AG10803 (cell line): ENCODE measurements at regions not wholly inside any gene's neighbourhood (a gene's known extent, or its start where the extent isn't known, plus 50 kb on each side); places are given as distances from the start of the nearest gene placed in this dataset.

Experiments
- DNase-seq: peaks from one replicate; pipeline ENCODE4 v3.0.0; 2010; ENCODE audit warnings: low read depth
- H3K4me3 ChIP-seq: 2 replicates; pipeline ENCODE4 v1.5.1; 2011; ENCODE audit warnings: mild to moderate bottlenecking, low read length, control low read depth
- CTCF ChIP-seq: conservative IDR thresholded peaks from 2 replicates; pipeline ENCODE4 v1.5.1; 2011; ENCODE audit warnings: mild to moderate bottlenecking, low read length, control low read depth, inconsistent platforms

- peak; percentile 62 for DNase-seq
- no peak overlapping the region for H3K4me3 ChIP-seq
- TF ChIP-seq CTCF, result no peak
Measured at GRCh38 chr4:137651128-137651527, 118.8 kb upstream of the PCDH18 start.

- TF ChIP-seq CTCF, result no peak
- H3K4me3 ChIP-seq, result no peak overlapping the region
- no peak for DNase-seq
Measured at GRCh38 chr4:137649711-137650450, 117.6 kb upstream of the PCDH18 start.

- no peak for TF ChIP-seq CTCF
- H3K4me3 ChIP-seq, result no peak overlapping the region
- DNase-seq, result no peak
Measured at GRCh38 chr4:137648531-137648930, 116.2 kb upstream of the PCDH18 start.

DNA sequence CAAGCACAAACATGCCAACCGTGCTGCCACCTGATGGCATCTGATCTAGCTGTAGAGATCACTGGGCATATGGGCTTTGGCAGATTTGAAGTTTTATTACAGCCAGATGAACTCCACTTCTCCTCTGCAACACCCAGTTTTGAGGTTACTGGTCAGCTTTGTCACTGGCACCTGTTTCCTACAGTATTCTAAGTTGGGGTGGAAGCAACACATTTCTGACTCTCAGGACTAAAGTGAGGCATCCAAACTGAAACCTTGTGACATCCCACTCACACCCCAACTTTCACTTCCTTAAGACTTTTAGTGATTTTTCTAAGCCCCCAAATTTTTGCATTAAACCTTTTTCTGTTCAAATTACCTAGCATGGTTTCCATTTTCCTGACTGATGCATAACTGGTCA is 115.1 kb upstream of the PCDH18 start:
- no peak for DNase-seq
- no peak overlapping the region for H3K4me3 ChIP-seq
- TF ChIP-seq CTCF, result no peak

DNA sequence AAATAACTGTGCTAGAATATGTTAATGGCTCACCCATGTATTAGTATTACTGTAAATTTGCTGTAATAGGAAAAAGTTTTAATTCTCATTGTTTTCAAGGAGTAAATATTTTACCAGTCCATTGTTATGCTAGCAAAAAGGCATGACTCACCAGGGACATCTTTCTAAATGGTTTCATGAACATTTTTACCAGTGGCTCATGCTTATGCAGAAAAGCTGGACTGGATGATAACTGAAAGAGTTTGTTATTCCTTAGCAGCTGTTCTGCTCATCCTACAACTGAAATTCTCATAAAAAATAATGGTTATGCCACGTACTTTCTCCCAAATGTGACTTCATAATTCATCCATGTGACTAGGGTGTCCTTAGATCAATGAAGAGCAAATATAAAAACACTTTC is 111.9 kb upstream of the PCDH18 start:
- H3K4me3 ChIP-seq, result no peak overlapping the region
- DNase-seq, result peak; percentile 57
- no peak for TF ChIP-seq CTCF

DNA sequence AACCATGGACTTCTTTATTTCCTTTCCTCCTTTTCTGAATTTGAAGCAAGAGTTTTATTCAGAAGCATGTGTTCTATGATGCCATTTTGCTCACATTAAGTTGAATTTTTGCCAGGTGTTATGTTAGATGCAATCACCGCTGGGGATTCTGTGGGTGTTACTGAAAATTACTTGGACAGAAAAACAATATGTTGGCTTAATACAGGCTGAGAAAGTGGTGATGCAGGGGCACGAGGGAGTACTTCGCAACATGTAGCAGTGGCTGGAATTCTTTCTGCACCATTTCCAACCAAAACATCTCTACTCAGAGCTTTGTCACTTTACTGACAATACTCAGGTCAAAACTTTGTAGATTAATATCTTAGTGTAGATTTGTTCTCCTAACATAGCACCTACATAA is 109.2 kb upstream of the PCDH18 start:
- peak; percentile 68 for DNase-seq
- no peak for TF ChIP-seq CTCF
- no peak overlapping the region for H3K4me3 ChIP-seq

DNA sequence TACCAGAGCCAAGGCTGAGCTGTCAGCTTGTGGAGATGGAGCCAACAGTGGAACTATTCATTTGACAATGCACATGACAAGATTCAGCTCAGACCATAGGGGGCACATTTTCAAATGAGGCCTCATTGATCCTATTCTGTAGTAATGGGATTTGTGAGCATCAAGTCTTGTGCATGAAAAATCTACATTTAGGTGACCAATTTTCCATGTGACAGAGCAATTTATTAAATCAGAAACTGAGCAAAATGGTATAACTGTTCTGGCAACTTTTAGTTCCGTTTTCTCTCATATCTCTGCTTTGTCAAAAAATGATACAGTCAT is 108.5 kb upstream of the PCDH18 start:
- DNase-seq, result no peak
- no peak overlapping the region for H3K4me3 ChIP-seq
- no peak for TF ChIP-seq CTCF
